Skeletal muscle satellite cell (primary cell): ENCODE measurements at regions not wholly inside any gene's neighbourhood (a gene's known extent, or its start where the extent isn't known, plus 50 kb on each side); places are given as distances from the start of the nearest gene placed in this dataset.

Experiments used
- H3K27me3 ChIP-seq: 2 replicates; pipeline ENCODE4 v1.7.0; 2013; ENCODE audit warnings: low read length; ENCODE audit not compliant: control insufficient read depth, insufficient read depth
- H3K36me3 ChIP-seq: 2 replicates; pipeline ENCODE4 v1.7.0; 2013; ENCODE audit warnings: mild to moderate bottlenecking, control low read depth, low read length; ENCODE audit not compliant: insufficient read depth
- H3K4me1 ChIP-seq: 2 replicates; pipeline ENCODE4 v1.7.0; 2013; ENCODE audit warnings: low read length; ENCODE audit not compliant: control insufficient read depth, insufficient read depth
- H3K4me2 ChIP-seq: 2 replicates; pipeline ENCODE4 v1.7.0; 2013; ENCODE audit warnings: mild to moderate bottlenecking, low read length
- H3K4me3 ChIP-seq: 2 replicates; pipeline ENCODE4 v1.7.0; 2013; ENCODE audit warnings: low read length
- H3K9ac ChIP-seq: 2 replicates; pipeline ENCODE4 v1.7.0; 2013; ENCODE audit warnings: mild to moderate bottlenecking, low read depth, low read length, moderate library complexity
- H3K9me3 ChIP-seq: replicated peaks from 2 replicates; pipeline ENCODE4 v1.7.0; 2013; ENCODE audit warnings: mild to moderate bottlenecking, control low read depth, low read length

GRCh38 chr1:30274976-30275621 is 448.3 kb downstream of the MATN1 start:
- Histone ChIP-seq H3K4me3 (no peak overlapping the region), H3K36me3 (no peaks in the 10 kb centered on the region), H3K27me3 (no peaks in the 10 kb centered on the region), H3K4me1 (no peaks in the 10 kb centered on the region), H3K9me3 (peaks cover 4% of the 10 kb centered on the region), H3K9ac (no peak overlapping the region), H3K4me2 (no peak overlapping the region)

GRCh38 chr1:30274173-30274970 is 449.0 kb downstream of the MATN1 start:
- Histone ChIP-seq H3K9ac (no peak overlapping the region), H3K4me1 (no peaks in the 10 kb centered on the region), H3K4me3 (no peak overlapping the region), H3K4me2 (no peak overlapping the region), H3K36me3 (no peaks in the 10 kb centered on the region), H3K27me3 (no peaks in the 10 kb centered on the region), H3K9me3 (peaks cover 4% of the 10 kb centered on the region)

GRCh38 chr1:30273456-30273855 is 449.9 kb downstream of the MATN1 start:
- peaks cover 4% of the 10 kb centered on the region for H3K9me3 ChIP-seq
- H3K9ac ChIP-seq, result no peak overlapping the region
- no peak overlapping the region for H3K4me2 ChIP-seq
- H3K36me3 ChIP-seq, result no peaks in the 10 kb centered on the region
- H3K27me3 ChIP-seq, result no peaks in the 10 kb centered on the region
- no peak overlapping the region for H3K4me3 ChIP-seq
- no peaks in the 10 kb centered on the region for H3K4me1 ChIP-seq

GRCh38 chr1:30273021-30273325 is 450.4 kb downstream of the MATN1 start:
- H3K4me3 ChIP-seq, result no peak overlapping the region

GRCh38 chr1:30272277-30273020 is 450.9 kb downstream of the MATN1 start:
- Histone ChIP-seq H3K9ac (no peak overlapping the region), H3K36me3 (no peaks in the 10 kb centered on the region), H3K9me3 (peaks cover 4% of the 10 kb centered on the region), H3K4me3 (no peak overlapping the region), H3K4me1 (no peaks in the 10 kb centered on the region), H3K27me3 (no peaks in the 10 kb centered on the region), H3K4me2 (no peak overlapping the region)

More at GRCh38 chr1:30273021-30273325, 450.4 kb downstream of the MATN1 start:
- H3K4me1 ChIP-seq, result no peaks in the 10 kb centered on the region
- no peaks in the 10 kb centered on the region for H3K27me3 ChIP-seq
- H3K9ac ChIP-seq, result no peak overlapping the region
- peaks cover 4% of the 10 kb centered on the region for H3K9me3 ChIP-seq
- H3K4me2 ChIP-seq, result no peak overlapping the region
- H3K36me3 ChIP-seq, result no peaks in the 10 kb centered on the region

GRCh38 chr1:30271401-30272276 is 451.7 kb downstream of the MATN1 start:
- H3K27me3 ChIP-seq, result no peaks in the 10 kb centered on the region
- no peaks in the 10 kb centered on the region for H3K4me1 ChIP-seq
- H3K9me3 ChIP-seq, result peaks cover 4% of the 10 kb centered on the region
- no peak overlapping the region for H3K9ac ChIP-seq
- no peak overlapping the region for H3K4me2 ChIP-seq
- H3K36me3 ChIP-seq, result no peaks in the 10 kb centered on the region
- no peak overlapping the region for H3K4me3 ChIP-seq

- H3K4me2 ChIP-seq, result no peak overlapping the region
- H3K4me1 ChIP-seq, result no peaks in the 10 kb centered on the region
- H3K36me3 ChIP-seq, result no peaks in the 10 kb centered on the region
- H3K9me3 ChIP-seq, result no peaks in the 10 kb centered on the region
- H3K27me3 ChIP-seq, result no peaks in the 10 kb centered on the region
- H3K4me3 ChIP-seq, result no peak overlapping the region
- no peak overlapping the region for H3K9ac ChIP-seq
These were observed 452.9 kb downstream of the MATN1 start for GRCh38 chr1:30270461-30270860.

- Histone ChIP-seq H3K4me2 (no peak overlapping the region), H3K4me1 (no peaks in the 10 kb centered on the region), H3K9ac (no peak overlapping the region), H3K36me3 (no peaks in the 10 kb centered on the region), H3K27me3 (no peaks in the 10 kb centered on the region), H3K4me3 (no peak overlapping the region), H3K9me3 (no peaks in the 10 kb centered on the region)
These were observed 454.3 kb downstream of the MATN1 start for GRCh38 chr1:30268923-30269666.

- Histone ChIP-seq H3K9me3 (no peaks in the 10 kb centered on the region), H3K4me3 (no peak overlapping the region), H3K4me2 (no peak overlapping the region), H3K36me3 (no peaks in the 10 kb centered on the region), H3K9ac (no peak overlapping the region), H3K4me1 (no peaks in the 10 kb centered on the region), H3K27me3 (no peaks in the 10 kb centered on the region)
These were observed 455.5 kb downstream of the MATN1 start for GRCh38 chr1:30267856-30268255.

- Histone ChIP-seq H3K4me3 (no peak overlapping the region), H3K4me1 (no peaks in the 10 kb centered on the region), H3K27me3 (no peaks in the 10 kb centered on the region), H3K9ac (no peak overlapping the region), H3K36me3 (no peaks in the 10 kb centered on the region), H3K9me3 (no peaks in the 10 kb centered on the region), H3K4me2 (no peak overlapping the region)
These were observed 456.3 kb downstream of the MATN1 start for GRCh38 chr1:30267046-30267445.
